Mucosa of rectum (tissue), 2 donors: ENCODE measurements at regions not wholly inside any gene's neighbourhood (a gene's known extent, or its start where the extent isn't known, plus 50 kb on each side); places are given as distances from the start of the nearest gene placed in this dataset.

Experiments
- H3K27ac ChIP-seq, 2 donors: one replicate each; pipeline ENCODE4 v1.7.0; 2013; ENCODE audit warnings: inconsistent platforms in 2 of 2, low read depth in 2 of 2, low read length in 2 of 2
- H3K27me3 ChIP-seq, 2 donors: one replicate each; pipeline ENCODE4 v1.7.0; 2013; ENCODE audit warnings: low read length in 2 of 2; ENCODE audit not compliant: control insufficient read depth in 2 of 2, insufficient read depth in 2 of 2
- H3K36me3 ChIP-seq, 2 donors: one replicate each; pipeline ENCODE4 v1.7.0; 2013; ENCODE audit warnings: low read length in 2 of 2; ENCODE audit not compliant: control insufficient read depth in 2 of 2, insufficient read depth in 2 of 2
- H3K4me1 ChIP-seq, 2 donors: one replicate each; pipeline ENCODE4 v1.7.0; 2013; ENCODE audit warnings: low read length in 2 of 2, mild to moderate bottlenecking in 1 of 2; ENCODE audit not compliant: control insufficient read depth in 2 of 2, insufficient read depth in 2 of 2
- H3K4me3 ChIP-seq, 2 donors: one replicate each; pipeline ENCODE4 v1.7.0; 2013; ENCODE audit warnings: low read length in 2 of 2
- H3K9ac ChIP-seq, 2 donors: one replicate each; pipeline ENCODE4 v1.7.0; 2013; ENCODE audit warnings: low read length in 2 of 2, low read depth in 1 of 2, mild to moderate bottlenecking in 1 of 2
- H3K9me3 ChIP-seq, 2 donors: one replicate each; pipeline ENCODE4 v1.7.0; 2013; ENCODE audit warnings: low read length in 2 of 2; ENCODE audit not compliant: control insufficient read depth in 2 of 2
- donor health status: healthy.
- donor health status: Normal muscosa, but diverticular disease.

- H3K36me3 ChIP-seq: no peaks in the 10 kb centered on the region
Observed at GRCh38 chr1:105779727-105780126, 1276.7 kb upstream of the PRMT6 start.

DNA sequence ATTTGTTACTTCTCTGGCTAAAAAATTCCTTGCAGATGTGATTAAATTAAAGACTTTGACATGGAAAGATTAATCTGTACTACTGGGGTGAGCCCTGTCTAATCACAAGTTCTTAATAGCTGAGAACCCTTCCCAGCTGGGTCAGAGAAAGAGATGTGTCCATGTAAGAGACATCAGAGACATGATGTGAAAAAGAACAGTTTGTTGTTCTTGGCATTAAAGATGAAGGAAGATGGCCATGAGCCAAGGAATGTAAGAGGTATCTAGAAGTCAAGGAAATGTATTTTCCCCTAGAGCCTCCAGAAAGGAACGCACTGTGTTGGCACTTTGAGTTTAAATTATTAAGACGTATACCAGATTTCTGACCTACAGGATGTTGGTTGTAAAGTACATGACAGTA is 1271.5 kb upstream of the PRMT6 start:
- H3K27ac ChIP-seq: no peak overlapping the region
- H3K27me3 ChIP-seq: no peaks in the 10 kb centered on the region
- H3K36me3 ChIP-seq: no peaks in the 10 kb centered on the region
- no peaks in the 10 kb centered on the region for H3K9me3 ChIP-seq
- H3K4me3 ChIP-seq: no peak overlapping the region
- no peak overlapping the region for H3K9ac ChIP-seq
- no peaks in the 10 kb centered on the region for H3K4me1 ChIP-seq

More at GRCh38 chr1:105779727-105780126, 1276.7 kb upstream of the PRMT6 start:
- H3K4me3 ChIP-seq: no peak overlapping the region
- no peaks in the 10 kb centered on the region for H3K4me1 ChIP-seq
- no peak overlapping the region for H3K27ac ChIP-seq
- no peak overlapping the region for H3K9ac ChIP-seq
- H3K9me3 ChIP-seq: no peaks in the 10 kb centered on the region
- no peaks in the 10 kb centered on the region for H3K27me3 ChIP-seq

GRCh38 chr1:105793536-105794146 is 1262.8 kb upstream of the PRMT6 start:
- H3K27me3 ChIP-seq: no peaks in the 10 kb centered on the region
- no peak overlapping the region for H3K9ac ChIP-seq
- H3K9me3 ChIP-seq: no peaks in the 10 kb centered on the region
- H3K36me3 ChIP-seq: no peaks in the 10 kb centered on the region
- no peaks in the 10 kb centered on the region for H3K4me1 ChIP-seq
- no peak overlapping the region for H3K4me3 ChIP-seq
- H3K27ac ChIP-seq: no peak overlapping the region

DNA sequence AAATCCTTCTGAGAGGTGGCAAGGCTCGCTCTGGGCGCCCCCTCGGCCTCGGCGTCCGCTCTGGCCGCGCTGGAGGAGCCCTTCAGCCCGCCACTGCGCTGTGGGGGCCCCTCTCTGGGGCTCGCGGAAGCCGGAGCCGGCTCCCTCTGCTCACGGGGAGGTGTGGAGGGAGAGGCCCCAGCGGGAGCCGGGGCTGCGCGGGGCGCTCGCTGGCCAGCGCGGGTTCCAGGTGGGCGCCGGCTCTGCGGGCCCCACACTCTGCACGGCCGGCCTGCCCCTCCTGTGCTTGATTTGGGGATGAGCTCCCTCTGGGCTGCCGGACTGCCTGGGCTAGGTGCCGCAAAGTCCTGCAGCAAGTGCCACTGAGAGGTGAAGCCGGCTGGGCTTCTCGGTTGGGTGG is 1260.7 kb upstream of the PRMT6 start:
- no peak overlapping the region for H3K9ac ChIP-seq
- H3K27me3 ChIP-seq: no peaks in the 10 kb centered on the region
- H3K36me3 ChIP-seq: no peaks in the 10 kb centered on the region
- H3K27ac ChIP-seq: no peak overlapping the region
- H3K9me3 ChIP-seq: no peaks in the 10 kb centered on the region
- no peaks in the 10 kb centered on the region for H3K4me1 ChIP-seq
- H3K4me3 ChIP-seq: no peak overlapping the region

DNA sequence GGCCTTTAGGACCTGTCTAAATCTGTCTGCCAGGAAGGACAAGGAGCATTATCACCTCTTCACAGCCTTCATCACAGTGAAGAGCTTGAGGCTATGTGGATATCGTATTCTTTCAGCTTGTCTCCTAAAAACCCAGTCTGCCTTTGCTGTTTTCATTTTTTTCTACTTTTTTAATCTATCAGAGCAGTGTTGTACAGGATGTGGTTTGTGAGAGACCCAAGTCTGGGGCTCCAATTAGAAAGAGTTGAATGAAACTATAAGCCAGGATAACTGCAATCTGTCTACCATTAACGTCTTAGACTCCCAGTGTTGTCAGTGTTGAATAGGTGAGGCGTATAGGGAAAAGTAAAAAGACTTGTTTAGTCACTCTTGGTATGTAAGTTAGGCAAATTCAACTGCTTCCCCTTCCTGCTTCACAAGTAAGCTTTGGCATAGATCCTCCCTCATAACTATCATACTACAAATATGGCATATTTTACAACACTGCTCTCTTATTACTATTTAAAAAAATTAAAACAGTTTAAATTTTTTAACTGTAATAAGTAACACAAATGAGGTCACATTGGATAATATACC is 1225.8 kb upstream of the PRMT6 start:
- Histone ChIP-seq H3K27me3 (no peaks in the 10 kb centered on the region), H3K36me3 (no peaks in the 10 kb centered on the region), H3K9ac (no peak overlapping the region), H3K9me3 (no peaks in the 10 kb centered on the region), H3K27ac (no peak overlapping the region), H3K4me1 (no peaks in the 10 kb centered on the region), H3K4me3 (no peak overlapping the region)

- Histone ChIP-seq H3K9ac (no peak overlapping the region), H3K36me3 (no peaks in the 10 kb centered on the region), H3K9me3 (no peaks in the 10 kb centered on the region), H3K4me1 (no peaks in the 10 kb centered on the region), H3K27ac (no peak overlapping the region), H3K4me3 (no peak overlapping the region), H3K27me3 (no peaks in the 10 kb centered on the region)
Observed at GRCh38 chr1:105838071-105838470, 1218.4 kb upstream of the PRMT6 start.

- Histone ChIP-seq H3K9me3 (no peaks in the 10 kb centered on the region), H3K27ac (no peak overlapping the region), H3K9ac (no peak overlapping the region), H3K36me3 (no peaks in the 10 kb centered on the region), H3K27me3 (no peaks in the 10 kb centered on the region), H3K4me3 (no peak overlapping the region), H3K4me1 (no peaks in the 10 kb centered on the region)
Observed at GRCh38 chr1:105865546-105865945, 1190.9 kb upstream of the PRMT6 start.

- Histone ChIP-seq H3K36me3 (no peaks in the 10 kb centered on the region), H3K27me3 (no peaks in the 10 kb centered on the region), H3K4me1 (no peaks in the 10 kb centered on the region), H3K9ac (no peak overlapping the region), H3K9me3 (no peaks in the 10 kb centered on the region), H3K4me3 (no peak overlapping the region), H3K27ac (no peak overlapping the region)
Observed at GRCh38 chr1:105872817-105873216, 1183.7 kb upstream of the PRMT6 start.

DNA sequence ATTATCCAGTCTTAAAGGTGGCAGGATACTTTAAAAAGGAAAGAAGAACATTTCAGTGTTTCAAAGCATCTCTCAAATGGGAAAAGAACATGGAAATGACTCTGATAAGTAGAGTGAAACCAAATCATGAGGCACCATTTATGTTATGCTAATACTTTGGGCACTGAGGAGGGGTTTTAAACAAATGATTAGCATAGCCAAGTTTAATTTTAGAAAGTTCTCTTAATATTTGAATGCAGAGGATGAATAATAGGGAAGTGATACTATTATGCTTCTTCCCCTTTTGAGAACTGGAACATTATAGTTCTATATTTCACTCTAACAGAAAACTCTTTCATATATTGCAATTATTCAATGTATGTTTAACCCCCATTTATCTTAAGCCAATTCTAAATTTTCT is 1181.9 kb upstream of the PRMT6 start:
- Histone ChIP-seq H3K36me3 (no peaks in the 10 kb centered on the region), H3K4me3 (no peak overlapping the region), H3K4me1 (no peaks in the 10 kb centered on the region), H3K9me3 (no peaks in the 10 kb centered on the region), H3K27ac (no peak overlapping the region), H3K9ac (no peak overlapping the region), H3K27me3 (no peaks in the 10 kb centered on the region)

DNA sequence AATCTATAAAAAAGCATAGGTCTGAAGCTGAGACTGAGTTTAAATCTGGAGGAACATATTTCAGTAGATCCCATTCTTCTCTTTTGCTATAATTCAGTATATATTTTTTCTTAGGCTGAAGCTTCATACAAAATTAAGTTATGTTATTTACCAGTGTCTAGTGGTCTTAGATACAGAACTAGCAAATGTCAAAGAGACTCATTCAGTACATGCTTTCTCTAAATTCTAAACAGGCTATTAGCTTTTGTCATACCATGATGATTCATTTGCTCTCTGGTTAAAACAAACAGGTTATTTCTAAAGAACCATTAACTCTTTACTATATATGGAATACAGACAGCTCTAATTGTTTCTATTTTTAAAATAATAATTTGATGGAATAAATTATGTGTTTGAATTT is 1170.2 kb upstream of the PRMT6 start:
- no peaks in the 10 kb centered on the region for H3K4me1 ChIP-seq
- H3K27me3 ChIP-seq: no peaks in the 10 kb centered on the region
- no peak overlapping the region for H3K4me3 ChIP-seq
- no peaks in the 10 kb centered on the region for H3K9me3 ChIP-seq
- H3K9ac ChIP-seq: no peak overlapping the region
- no peaks in the 10 kb centered on the region for H3K36me3 ChIP-seq
- no peak overlapping the region for H3K27ac ChIP-seq
